ENCODE measurements at regions not wholly inside any gene's neighbourhood (a gene's known extent, or its start where the extent isn't known, plus 50 kb on each side); places are given as distances from the start of the nearest gene placed in this dataset.

DNA sequence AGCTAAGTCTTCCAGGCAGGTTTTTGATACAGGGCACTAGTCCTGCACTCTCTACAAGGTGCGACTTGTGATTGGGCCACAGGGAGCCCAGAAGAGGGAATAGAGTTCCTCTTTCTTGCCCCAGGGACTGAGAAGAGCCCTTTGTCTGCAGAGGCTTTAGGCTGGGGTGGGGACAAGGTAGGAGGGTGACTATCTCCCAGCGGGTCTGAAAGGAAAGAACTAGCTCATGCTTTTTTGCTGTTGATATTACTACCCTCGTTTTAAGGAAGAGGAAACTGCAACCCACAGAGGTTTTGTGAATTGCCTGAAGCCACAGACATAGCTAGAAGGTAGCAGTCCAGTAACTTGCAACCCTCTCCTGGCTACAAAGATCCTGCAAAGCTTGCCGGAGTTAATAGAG lies 615.2 kb downstream of the MATN1 start (continued):
- TF ChIP-seq CEBPB (IDR thresholded peaks at IDR 0.05) = no peak
- no peak for TF ChIP-seq PHF8 (IDR thresholded peaks at IDR 0.05; ENCODE audit: borderline replicate concordance, low read depth)
- no peak for TF ChIP-seq RFX5 (IDR thresholded peaks at IDR 0.05)

DNA sequence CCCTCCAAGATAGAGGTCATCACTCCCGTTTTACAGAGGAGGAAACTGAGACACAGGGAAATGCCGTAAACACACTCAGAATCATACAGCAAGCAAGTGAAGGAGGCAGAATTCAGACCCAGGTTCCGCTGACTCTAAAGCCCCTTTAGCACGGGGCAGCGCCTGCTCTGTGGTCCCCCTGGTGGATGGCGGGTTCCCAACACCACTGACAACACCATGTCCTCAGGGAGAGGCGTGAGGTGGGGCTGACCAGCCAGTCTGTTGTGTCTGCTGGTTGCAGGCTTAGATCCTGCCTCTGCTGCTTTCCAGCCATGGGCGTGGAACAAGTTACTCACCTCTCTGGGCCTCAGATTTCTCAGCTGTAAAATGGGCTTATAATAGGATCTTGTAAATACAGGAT lies 617.3 kb downstream of the MATN1 start:
- Histone ChIP-seq H3K4me2 (no peak overlapping the region), H3K4me3 (no peak overlapping the region), H3K27ac (no peak overlapping the region), H3K4me1 (no peaks in the 10 kb centered on the region; the same call in 2 of the 3 replicates), H3K9me3 (no peaks in the 10 kb centered on the region)
- POLR2A ChIA-PET = no interaction called here
- DNase-seq (ENCODE audit: low read depth in 1 of 2, low spot score in 1 of 2) (peak; percentile 21 to 38), FAIRE-seq (no peak), ATAC-seq (peak; percentile 83 to 93; a peak in 5 of 6 replicates)
- CTCF ChIA-PET = interaction anchor here (2.8 kb wide), 1 partner anchor 313 kb away, joined by 11 read pairs; no protein-coding TSS in a partner anchor
- WGBS (ENCODE audit: missing lambda C conversion rate) = 18% methylated on average over 5 of the region's 8 CpGs
- TF ChIP-seq RAD21 (conservative IDR thresholded peaks at IDR 0.05 in 1 of 2, IDR thresholded peaks at IDR 0.05 in 1 of 2) (peak; percentile 29 to 41; a peak in 3 of 5 replicates), GATA3 (IDR thresholded peaks at IDR 0.05; ENCODE audit: borderline replicate concordance) (no peak), SMC3 (IDR thresholded peaks at IDR 0.05) (peak; percentile 34; the same call in 1 of the 3 replicates)
- TF ChIP-seq, protein P1, sequence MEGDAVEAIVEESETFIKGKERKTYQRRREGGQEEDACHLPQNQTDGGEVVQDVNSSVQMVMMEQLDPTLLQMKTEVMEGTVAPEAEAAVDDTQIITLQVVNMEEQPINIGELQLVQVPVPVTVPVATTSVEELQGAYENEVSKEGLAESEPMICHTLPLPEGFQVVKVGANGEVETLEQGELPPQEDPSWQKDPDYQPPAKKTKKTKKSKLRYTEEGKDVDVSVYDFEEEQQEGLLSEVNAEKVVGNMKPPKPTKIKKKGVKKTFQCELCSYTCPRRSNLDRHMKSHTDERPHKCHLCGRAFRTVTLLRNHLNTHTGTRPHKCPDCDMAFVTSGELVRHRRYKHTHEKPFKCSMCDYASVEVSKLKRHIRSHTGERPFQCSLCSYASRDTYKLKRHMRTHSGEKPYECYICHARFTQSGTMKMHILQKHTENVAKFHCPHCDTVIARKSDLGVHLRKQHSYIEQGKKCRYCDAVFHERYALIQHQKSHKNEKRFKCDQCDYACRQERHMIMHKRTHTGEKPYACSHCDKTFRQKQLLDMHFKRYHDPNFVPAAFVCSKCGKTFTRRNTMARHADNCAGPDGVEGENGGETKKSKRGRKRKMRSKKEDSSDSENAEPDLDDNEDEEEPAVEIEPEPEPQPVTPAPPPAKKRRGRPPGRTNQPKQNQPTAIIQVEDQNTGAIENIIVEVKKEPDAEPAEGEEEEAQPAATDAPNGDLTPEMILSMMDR (IDR thresholded peaks at IDR 0.05) = peak; percentile 34
- TF ChIP-seq, protein P2, sequence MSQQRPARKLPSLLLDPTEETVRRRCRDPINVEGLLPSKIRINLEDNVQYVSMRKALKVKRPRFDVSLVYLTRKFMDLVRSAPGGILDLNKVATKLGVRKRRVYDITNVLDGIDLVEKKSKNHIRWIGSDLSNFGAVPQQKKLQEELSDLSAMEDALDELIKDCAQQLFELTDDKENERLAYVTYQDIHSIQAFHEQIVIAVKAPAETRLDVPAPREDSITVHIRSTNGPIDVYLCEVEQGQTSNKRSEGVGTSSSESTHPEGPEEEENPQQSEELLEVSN (IDR thresholded peaks at IDR 0.05; ENCODE audit: borderline replicate concordance, low read depth) = no peak

DNA sequence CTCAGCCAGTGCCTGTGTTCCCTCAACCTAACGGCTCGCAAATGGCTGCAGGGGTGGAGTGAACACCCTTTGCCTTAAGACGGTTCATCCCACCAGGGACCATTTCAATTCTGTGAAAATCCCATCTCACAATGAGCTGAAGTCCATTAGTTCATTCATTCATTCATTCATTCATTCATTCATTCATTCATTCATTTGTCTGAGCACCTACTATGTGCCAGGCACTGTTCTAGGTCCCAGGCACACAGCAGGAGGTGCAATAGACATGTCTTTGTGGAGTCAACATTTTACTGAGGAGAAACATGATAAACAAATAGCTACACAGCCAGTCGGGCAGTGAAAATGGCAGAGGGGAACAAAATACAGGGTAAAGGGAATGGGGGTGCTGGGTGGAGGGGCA lies 618.8 kb downstream of the MATN1 start:
- CTCF ChIA-PET = interaction anchor here (0.6 to 2.8 kb wide), 6 partner anchors 10 to 965 kb away, joined by 3 to 11 read pairs (median 4); no protein-coding TSS in a partner anchor
- no peaks in the 10 kb centered on the region for H3K4me1 ChIP-seq
- H3K4me3 ChIP-seq = no peak overlapping the region
- DNase-seq (ENCODE audit: low read depth in 1 of 2, low spot score in 1 of 2) (no peak), FAIRE-seq (no peak), ATAC-seq (no peak)
- WGBS (ENCODE audit: missing lambda C conversion rate) = 70% methylated on average over 4 of the region's 4 CpGs
- TF ChIP-seq HOXB13 (CRISPR knock-in tag; IDR thresholded peaks at IDR 0.05; ENCODE audit: low read depth) (no peak), GATA3 (IDR thresholded peaks at IDR 0.05; ENCODE audit: borderline replicate concordance) (no peak), RCOR1 (IDR thresholded peaks at IDR 0.05; ENCODE audit: low read depth, low read length) (no peak), MYC (IDR thresholded peaks at IDR 0.05; ENCODE audit: borderline replicate concordance, low read length) (no peak), ZC3H11A (IDR thresholded peaks at IDR 0.05) (no peak), TP53 (CRISPR knock-in tag; IDR thresholded peaks at IDR 0.05) (no peak), HOXA7 (CRISPR knock-in tag; IDR thresholded peaks at IDR 0.05) (no peak), SREBF2 (IDR thresholded peaks at IDR 0.05) (no peak), CEBPB (IDR thresholded peaks at IDR 0.05) (no peak), HOXB5 (CRISPR knock-in tag; IDR thresholded peaks at IDR 0.05) (no peak), TFCP2L1 (CRISPR knock-in tag; IDR thresholded peaks at IDR 0.05) (no peak), FOSL2 (IDR thresholded peaks at IDR 0.05) (no peak), FOSL2 (CRISPR knock-in tag; IDR thresholded peaks at IDR 0.05) (no peak), CHD2 (IDR thresholded peaks at IDR 0.05; ENCODE audit: low read length, partially characterized antibody) (no peak)
- TF ChIP-seq, protein P2 (IDR thresholded peaks at IDR 0.05; ENCODE audit: borderline replicate concordance, low read depth) = no peak
- no peak overlapping the region for H3K4me2 ChIP-seq
- no peaks in the 10 kb centered on the region for H3K9me3 ChIP-seq
- H3K27ac ChIP-seq = no peak overlapping the region
- POLR2A ChIA-PET = no interaction called here
